GM20000 (cell line): ENCODE measurements at regions not wholly inside any gene's neighbourhood (a gene's known extent, or its start where the extent isn't known, plus 50 kb on each side); places are given as distances from the start of the nearest gene placed in this dataset.

Experiments
- DNase-seq: peaks from one replicate; pipeline ENCODE4 v3.0.0; 2012; ENCODE audit warnings: low spot score
- TF ChIP-seq, protein P1 (sequence below): IDR thresholded peaks from 2 replicates; pipeline ENCODE4 v1.5.1; 2012; ENCODE audit warnings: mild to moderate bottlenecking, control low read depth; ENCODE audit errors: extremely low read depth, missing control alignments

DNA sequence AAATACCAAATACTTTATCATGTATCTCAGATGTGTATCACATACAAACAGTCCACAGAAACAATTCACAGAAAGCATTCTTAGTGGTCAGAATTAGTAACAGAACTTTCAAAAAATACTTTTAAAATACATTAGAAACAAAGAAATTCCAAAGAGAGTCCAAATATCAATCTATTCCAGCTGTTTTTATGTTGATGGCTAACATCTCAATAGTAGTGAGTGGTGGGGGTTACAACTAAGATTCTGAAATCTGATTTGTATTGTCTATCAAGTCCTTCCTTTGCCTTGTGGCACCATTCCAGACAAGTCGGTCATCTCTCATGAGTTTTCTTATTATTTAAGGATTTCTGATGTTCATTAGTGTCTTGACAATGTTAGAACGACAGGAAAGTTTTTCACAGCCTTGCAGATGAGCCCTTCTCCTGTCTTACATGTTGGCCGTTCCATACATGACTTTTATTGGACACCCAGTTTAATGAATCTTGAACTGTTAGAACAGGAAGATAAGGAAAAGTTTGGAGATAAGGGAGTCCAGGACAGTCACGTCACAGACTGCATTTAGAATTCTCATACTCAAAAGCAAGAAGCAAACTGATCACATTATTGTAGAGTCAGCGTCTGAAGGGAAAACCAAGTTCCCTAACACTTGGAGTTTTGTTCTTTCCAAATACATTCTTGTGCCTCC lies 410.3 kb downstream of the PID1 start:
- TF ChIP-seq, protein P1, sequence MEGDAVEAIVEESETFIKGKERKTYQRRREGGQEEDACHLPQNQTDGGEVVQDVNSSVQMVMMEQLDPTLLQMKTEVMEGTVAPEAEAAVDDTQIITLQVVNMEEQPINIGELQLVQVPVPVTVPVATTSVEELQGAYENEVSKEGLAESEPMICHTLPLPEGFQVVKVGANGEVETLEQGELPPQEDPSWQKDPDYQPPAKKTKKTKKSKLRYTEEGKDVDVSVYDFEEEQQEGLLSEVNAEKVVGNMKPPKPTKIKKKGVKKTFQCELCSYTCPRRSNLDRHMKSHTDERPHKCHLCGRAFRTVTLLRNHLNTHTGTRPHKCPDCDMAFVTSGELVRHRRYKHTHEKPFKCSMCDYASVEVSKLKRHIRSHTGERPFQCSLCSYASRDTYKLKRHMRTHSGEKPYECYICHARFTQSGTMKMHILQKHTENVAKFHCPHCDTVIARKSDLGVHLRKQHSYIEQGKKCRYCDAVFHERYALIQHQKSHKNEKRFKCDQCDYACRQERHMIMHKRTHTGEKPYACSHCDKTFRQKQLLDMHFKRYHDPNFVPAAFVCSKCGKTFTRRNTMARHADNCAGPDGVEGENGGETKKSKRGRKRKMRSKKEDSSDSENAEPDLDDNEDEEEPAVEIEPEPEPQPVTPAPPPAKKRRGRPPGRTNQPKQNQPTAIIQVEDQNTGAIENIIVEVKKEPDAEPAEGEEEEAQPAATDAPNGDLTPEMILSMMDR = no peak
- no peak for DNase-seq

GRCh38 chr2:228853151-228853550 lies 417.9 kb downstream of the PID1 start:
- DNase-seq = no peak
- TF ChIP-seq, protein P1 = no peak

- DNase-seq = no peak
- TF ChIP-seq, protein P1 = no peak
These were observed 422.4 kb downstream of the PID1 start for GRCh38 chr2:228848638-228849037.

- DNase-seq = no peak
- TF ChIP-seq, protein P1 = no peak
These were observed 423.4 kb downstream of the PID1 start for GRCh38 chr2:228847684-228848083.

GRCh38 chr2:228846161-228846560 lies 424.9 kb downstream of the PID1 start:
- DNase-seq = no peak
- TF ChIP-seq, protein P1 = no peak

DNA sequence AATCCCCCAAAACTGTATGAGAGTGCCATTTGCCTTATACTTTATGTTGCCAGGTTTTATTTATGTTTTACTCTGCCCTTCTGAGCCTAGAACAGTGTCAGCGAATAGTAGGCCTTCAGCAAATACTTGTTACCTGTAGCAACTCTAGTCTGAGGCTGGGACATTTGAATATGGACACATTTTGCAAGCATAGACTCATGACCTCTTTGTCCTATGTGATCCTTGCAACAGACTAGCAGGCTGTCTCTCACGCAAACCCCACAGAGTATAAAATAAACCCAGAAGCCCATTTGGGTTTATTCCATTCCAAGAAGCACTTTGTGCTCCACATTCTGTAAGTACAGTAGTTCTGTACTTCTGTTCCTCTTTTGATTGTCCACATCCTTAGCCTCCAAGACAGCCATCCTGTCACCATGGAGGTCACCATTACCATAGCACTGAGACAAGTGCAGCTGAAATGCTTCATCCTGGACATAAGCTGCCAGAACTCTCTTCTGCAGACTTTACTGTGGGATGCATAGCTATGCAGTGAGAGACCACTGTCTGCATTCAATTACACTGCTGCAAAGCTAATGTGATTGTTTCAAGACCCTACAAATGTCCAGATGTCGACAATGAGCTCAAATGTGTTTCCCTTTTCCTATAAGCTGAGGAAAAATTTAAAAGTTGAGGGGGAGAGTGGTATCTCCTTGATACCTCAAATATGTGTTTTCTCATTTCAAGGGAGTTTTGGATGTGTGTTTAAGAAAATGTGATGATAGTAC lies 425.7 kb downstream of the PID1 start:
- TF ChIP-seq, protein P1 = no peak
- no peak for DNase-seq

DNA sequence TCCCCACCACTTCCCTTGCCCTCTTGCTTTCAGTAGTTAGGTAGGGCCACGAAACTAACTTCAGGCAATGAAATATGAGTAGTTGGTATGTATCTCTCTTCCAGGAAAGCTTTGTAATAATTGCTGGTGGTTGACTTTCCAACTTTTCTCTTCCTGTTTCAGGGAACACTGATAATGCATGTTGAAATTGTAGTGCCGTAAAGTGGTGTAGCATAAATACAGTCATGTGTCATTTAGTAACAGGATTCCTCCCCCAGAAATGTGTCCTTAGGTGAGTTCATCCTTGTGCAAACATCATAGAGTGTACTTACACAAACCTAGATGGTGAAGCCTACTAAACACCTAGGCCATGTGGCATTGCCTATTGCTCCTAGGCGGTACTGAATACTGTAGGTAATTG lies 429.2 kb downstream of the PID1 start:
- DNase-seq = no peak
- TF ChIP-seq, protein P1 = no peak
